Ishikawa (cell line): ENCODE measurements at regions not wholly inside any gene's neighbourhood (a gene's known extent, or its start where the extent isn't known, plus 50 kb on each side); places are given as distances from the start of the nearest gene placed in this dataset.

Experiments used
- CEBPB ChIP-seq: IDR thresholded peaks from 2 replicates; pipeline ENCODE4 v1.6.1; 2012
- EP300 ChIP-seq: IDR thresholded peaks from 2 replicates; pipeline ENCODE4 v1.6.1; 2012; ENCODE audit warnings: borderline replicate concordance
- NFIC ChIP-seq: IDR thresholded peaks from 2 replicates; pipeline ENCODE4 v1.6.1; 2012
- RAD21 ChIP-seq: IDR thresholded peaks from 2 replicates; pipeline ENCODE4 v1.6.1; 2012; ENCODE audit warnings: low read depth
- TAF1 ChIP-seq: IDR thresholded peaks from 2 replicates; pipeline ENCODE4 v1.6.1; 2012; ENCODE audit warnings: low read depth, mild to moderate bottlenecking
- TCF12 ChIP-seq: IDR thresholded peaks from 2 replicates; pipeline ENCODE4 v1.6.1; 2012; ENCODE audit warnings: low read depth
- YY1 ChIP-seq: IDR thresholded peaks from 2 replicates; pipeline ENCODE4 v1.6.1; 2012; ENCODE audit warnings: low read depth
- TF ChIP-seq, protein P1 (sequence below): IDR thresholded peaks from 2 replicates; pipeline ENCODE4 v1.6.1; 2012
- TF ChIP-seq, protein P2 (sequence below): IDR thresholded peaks from 2 replicates; pipeline ENCODE4 v1.6.1; 2012; ENCODE audit warnings: low read depth, mild to moderate bottlenecking

DNA sequence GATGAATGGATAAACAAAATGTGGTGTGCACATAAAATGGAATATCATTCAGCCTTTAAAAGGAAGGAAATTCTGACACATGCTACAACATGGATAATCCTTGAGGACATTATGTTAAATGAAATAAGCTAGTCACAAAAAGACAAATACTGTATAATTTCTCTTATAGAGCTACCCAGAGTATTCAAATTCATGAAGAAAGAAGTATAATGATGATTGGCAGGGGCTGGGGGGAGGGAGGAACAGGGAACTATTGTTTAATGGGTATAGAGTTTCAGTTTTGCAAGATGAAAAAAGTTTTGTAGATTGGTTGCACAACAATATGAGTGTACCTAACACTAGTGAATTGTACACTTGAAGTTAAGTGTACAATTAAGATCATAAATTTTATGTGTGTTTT lies 153.9 kb upstream of the STK26 start:
- no peak for TF ChIP-seq TCF12
- TF ChIP-seq, protein P1, sequence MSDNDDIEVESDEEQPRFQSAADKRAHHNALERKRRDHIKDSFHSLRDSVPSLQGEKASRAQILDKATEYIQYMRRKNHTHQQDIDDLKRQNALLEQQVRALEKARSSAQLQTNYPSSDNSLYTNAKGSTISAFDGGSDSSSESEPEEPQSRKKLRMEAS = no peak
- TF ChIP-seq RAD21 = no peak
- TF ChIP-seq, protein P2, sequence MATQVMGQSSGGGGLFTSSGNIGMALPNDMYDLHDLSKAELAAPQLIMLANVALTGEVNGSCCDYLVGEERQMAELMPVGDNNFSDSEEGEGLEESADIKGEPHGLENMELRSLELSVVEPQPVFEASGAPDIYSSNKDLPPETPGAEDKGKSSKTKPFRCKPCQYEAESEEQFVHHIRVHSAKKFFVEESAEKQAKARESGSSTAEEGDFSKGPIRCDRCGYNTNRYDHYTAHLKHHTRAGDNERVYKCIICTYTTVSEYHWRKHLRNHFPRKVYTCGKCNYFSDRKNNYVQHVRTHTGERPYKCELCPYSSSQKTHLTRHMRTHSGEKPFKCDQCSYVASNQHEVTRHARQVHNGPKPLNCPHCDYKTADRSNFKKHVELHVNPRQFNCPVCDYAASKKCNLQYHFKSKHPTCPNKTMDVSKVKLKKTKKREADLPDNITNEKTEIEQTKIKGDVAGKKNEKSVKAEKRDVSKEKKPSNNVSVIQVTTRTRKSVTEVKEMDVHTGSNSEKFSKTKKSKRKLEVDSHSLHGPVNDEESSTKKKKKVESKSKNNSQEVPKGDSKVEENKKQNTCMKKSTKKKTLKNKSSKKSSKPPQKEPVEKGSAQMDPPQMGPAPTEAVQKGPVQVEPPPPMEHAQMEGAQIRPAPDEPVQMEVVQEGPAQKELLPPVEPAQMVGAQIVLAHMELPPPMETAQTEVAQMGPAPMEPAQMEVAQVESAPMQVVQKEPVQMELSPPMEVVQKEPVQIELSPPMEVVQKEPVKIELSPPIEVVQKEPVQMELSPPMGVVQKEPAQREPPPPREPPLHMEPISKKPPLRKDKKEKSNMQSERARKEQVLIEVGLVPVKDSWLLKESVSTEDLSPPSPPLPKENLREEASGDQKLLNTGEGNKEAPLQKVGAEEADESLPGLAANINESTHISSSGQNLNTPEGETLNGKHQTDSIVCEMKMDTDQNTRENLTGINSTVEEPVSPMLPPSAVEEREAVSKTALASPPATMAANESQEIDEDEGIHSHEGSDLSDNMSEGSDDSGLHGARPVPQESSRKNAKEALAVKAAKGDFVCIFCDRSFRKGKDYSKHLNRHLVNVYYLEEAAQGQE = no peak
- TF ChIP-seq YY1 = no peak
- no peak for TF ChIP-seq EP300
- no peak for TF ChIP-seq CEBPB
- TF ChIP-seq TAF1 = no peak
- TF ChIP-seq NFIC = no peak
